ENCODE measurements at regions not wholly inside any gene's neighbourhood (a gene's known extent, or its start where the extent isn't known, plus 50 kb on each side); places are given as distances from the start of the nearest gene placed in this dataset.
"Not testable (repeated sequence)": the region's sequence is repeated elsewhere in the genome, so short reads cannot be mapped to it uniquely, and the experiment has no call there.

- DNase-seq (ENCODE audit: low spot score), result not testable (repeated sequence)
Measured at GRCh38 chr2:35441575-35441974, 914.0 kb upstream of the CRIM1 start.

DNA sequence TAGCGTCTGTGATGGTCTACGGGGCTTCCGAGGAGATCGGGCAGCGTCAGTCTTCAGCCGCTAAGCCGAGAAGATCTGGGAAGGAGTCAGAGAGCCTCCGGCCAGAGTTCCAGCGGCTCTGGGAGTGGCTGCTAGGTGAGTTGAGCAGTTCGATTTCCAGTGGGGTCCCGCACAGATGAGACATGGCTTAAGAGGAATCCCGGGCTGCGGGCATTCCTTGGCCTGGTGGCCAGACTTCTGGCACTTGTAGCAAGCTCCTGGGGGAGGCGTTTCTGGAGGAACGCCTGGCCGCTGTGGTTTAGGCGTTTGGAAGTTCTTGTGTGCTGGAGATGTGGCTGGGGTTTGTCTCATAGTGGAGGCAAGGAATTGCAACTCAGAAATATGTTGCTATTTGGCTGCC lies 915.3 kb upstream of the CRIM1 start:
- not testable (repeated sequence) for DNase-seq (ENCODE audit: low spot score)

DNA sequence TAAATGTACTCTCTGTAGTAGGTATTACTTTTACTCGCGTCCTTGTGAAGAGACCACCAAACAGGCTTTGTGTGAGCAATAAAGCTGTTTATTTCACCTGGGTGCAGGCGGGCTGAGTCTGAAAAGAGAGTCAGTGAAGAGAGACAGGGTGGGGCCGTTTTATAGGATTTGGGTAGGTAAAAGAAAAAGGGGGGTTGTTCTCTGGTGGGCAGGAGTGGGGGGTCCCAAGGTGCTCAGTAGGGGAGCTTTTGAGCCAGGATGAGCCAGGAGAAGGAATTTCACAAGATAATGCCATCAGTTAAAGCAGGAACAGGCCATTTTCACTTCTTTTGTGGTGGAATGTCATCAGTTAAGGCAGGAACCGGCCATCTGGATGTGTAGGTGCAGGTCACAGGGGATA lies 918.7 kb upstream of the CRIM1 start:
- not testable (repeated sequence) for DNase-seq (ENCODE audit: low spot score)

- DNase-seq (ENCODE audit: low spot score), result no peak
Measured at GRCh38 chr2:35428548-35428947, 927.0 kb upstream of the CRIM1 start.

GRCh38 chr2:35421485-35421884 lies 934.1 kb upstream of the CRIM1 start:
- no peak for DNase-seq (ENCODE audit: low spot score)

GRCh38 chr2:35417293-35417692 lies 938.3 kb upstream of the CRIM1 start:
- DNase-seq (ENCODE audit: low spot score), result no peak

GRCh38 chr2:35416391-35417140 lies 939.0 kb upstream of the CRIM1 start:
- no peak for DNase-seq (ENCODE audit: low spot score)

- DNase-seq (ENCODE audit: low spot score), result no peak
Measured at GRCh38 chr2:35415942-35416341, 939.6 kb upstream of the CRIM1 start.

- no peak for DNase-seq (ENCODE audit: low spot score)
Measured at GRCh38 chr2:35415282-35415681, 940.3 kb upstream of the CRIM1 start.

GRCh38 chr2:35410431-35411061 lies 945.0 kb upstream of the CRIM1 start:
- peak; percentile 23 for DNase-seq (ENCODE audit: low spot score)

DNA sequence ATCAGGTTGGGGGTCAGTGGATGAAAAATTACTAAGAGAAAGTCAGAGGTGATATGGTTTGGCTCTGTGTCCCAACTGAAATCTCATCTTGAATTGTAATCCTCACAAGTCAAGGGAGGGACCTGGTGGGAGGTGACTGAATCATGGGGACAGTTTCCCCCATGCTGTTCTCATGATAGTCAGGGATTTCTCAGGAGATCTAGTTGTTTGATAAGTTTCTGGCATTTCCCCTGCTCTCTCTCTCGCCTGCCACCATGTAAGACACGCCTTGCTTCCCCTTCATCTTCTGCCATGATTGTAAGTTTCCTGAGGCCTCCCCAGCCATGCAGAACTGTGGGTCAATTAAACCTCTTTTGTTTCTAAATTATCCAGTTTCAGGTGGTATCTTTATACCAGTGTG lies 945.8 kb upstream of the CRIM1 start:
- no peak for DNase-seq (ENCODE audit: low spot score)

- DNase-seq (ENCODE audit: low spot score), result no peak
Measured at GRCh38 chr2:35408320-35408719, 947.3 kb upstream of the CRIM1 start.

DNA sequence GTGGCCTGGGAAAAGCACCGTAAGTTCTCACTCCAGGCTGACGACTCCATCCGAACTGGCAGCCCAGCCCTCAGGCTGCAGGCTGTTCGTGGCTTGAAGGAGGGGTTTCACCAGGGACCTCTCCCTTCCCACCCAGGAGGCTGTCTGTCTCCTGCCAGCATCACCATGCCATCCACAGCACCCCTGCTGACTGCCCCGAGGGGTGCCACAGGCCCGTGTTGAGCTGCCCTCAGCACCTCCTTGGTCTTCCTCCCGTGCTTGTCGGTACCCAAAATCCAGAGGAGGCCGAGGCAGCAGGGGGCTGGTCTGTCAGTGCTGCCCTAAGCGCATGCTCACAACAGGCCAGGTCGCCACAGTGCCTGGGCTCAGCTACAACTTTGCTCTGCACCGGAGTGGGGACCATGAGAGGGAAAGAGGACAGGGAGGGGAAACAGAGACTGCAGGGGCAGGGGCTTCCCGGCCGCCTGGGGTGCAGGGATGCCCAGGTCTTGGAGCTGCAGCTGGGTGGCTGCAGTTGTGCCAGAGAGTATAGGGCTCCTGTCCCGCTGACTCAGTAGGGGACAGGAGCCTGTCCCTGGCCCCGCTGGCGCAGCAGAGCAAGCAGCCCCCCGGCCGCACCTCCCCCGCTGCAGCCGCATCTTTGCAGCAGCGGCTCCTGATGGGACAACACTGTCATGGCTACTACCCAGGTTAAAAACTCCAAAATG lies 963.7 kb upstream of the CRIM1 start:
- DNase-seq (ENCODE audit: low spot score), result no peak

- no peak for DNase-seq (ENCODE audit: low spot score)
Measured at GRCh38 chr2:35378791-35379190, 976.8 kb upstream of the CRIM1 start.

DNA sequence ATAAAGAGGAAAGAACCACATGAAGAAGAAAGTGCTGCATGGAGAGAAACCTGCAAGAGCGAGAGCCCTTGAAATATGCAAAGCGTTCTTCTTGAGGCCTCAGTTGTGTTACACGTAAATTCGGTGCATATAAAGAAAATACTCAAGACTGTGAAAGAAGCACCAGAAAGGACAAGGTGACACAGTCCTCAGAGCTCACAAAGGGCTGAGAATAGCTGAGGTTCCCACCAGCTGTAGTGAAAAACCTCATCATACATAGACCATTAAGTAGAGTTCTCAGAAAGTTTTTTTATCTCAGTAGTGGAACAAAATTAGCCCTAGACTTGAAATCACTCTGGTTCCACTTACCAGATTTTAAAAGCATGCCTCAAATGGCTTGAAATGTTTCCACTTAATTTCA lies 980.7 kb upstream of the CRIM1 start:
- DNase-seq (ENCODE audit: low spot score), result no peak

DNA sequence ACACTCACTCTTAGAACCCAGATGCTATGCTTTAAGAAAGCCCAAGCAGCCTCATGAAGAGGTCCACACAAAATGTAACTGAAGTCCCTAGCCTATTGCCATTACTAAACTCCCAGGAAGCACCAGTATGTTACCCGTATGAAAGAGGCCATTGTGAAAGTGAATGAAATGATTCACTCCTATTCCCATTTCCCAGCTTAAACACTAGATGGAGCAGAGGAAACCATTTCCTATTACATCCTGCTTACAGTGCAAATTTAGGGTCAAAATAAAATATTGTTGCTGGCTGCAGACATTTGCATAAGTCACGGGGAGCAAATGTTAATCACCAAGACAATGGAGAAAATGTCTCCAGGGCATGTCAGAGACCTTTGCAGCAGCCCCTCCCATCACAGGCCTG lies 989.7 kb upstream of the CRIM1 start:
- no peak for DNase-seq (ENCODE audit: low spot score)

DNA sequence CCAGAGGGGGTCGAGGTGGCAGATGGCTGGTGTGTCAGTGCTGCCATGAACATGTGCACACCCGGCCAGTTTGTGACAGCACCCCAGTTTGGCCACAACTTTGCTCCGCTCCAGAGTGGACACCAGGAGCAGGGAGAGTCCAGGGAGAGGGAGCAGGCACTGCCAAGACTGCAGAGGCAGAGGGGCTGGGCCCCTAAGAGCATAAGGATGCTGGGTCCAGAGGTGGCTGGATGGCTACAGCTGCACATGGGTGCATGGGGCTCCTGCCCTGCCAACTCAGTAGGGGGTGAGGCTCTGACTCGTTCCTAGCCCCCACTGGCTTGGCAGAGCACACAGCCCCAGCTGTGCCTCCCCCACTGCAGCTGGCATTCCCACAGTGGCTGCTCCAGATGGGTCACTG lies 999.2 kb upstream of the CRIM1 start:
- DNase-seq (ENCODE audit: low spot score), result no peak

DNA sequence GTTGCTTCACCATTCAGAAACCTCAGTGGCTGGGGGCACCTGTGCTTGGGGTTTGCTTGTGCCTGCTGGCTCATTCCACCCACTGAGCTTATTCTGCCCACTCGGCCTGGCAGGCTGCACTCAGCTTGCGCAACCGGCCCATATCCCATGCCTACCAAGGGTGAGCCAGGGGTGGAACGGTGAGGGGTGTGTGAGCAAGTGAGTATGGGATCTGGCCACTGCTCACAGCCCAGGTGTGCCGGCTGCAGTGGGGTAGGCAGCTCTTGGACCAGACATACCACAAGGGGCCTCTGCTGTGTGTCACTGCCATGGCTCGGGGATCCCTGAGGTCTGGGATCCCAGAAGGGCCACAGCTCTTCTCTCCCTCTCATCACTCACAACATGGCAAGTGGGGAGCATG lies 1000.5 kb upstream of the CRIM1 start:
- no peak for DNase-seq (ENCODE audit: low spot score)

GRCh38 chr2:35347561-35347960 lies 1008.0 kb upstream of the CRIM1 start:
- no peak for DNase-seq (ENCODE audit: low spot score)

GRCh38 chr2:35343135-35343534 lies 1012.4 kb upstream of the CRIM1 start:
- no peak for DNase-seq (ENCODE audit: low spot score)

DNA sequence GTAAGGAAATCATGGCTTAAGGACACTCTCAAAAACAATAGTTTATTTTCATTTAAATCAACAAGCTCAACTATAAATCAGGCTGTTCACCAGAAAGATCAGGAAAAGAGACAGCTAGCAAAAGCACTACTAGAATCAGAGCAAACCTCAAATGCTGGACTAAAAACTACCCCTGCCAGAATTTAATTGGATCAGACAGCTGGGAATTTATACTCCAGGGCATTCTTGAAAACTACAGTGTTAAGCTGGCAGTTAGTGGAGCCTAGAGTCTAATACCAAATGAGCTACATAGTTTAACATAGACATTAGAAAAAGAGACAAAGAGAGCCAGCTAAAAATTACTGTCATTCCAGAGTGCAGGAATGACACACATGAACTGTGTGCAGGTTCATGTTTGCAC lies 1016.4 kb upstream of the CRIM1 start:
- DNase-seq (ENCODE audit: low spot score), result no peak

GRCh38 chr2:35337922-35338321 lies 1017.7 kb upstream of the CRIM1 start:
- no peak for DNase-seq (ENCODE audit: low spot score)

GRCh38 chr2:35314049-35314448 lies 1041.5 kb upstream of the CRIM1 start:
- DNase-seq (ENCODE audit: low spot score), result no peak

All from AG08396 (cell line).